Liver (tissue), 8 donors: ENCODE measurements at regions not wholly inside any gene's neighbourhood (a gene's known extent, or its start where the extent isn't known, plus 50 kb on each side); places are given as distances from the start of the nearest gene placed in this dataset.

ENCODE experiments used
- DNase-seq: peaks from one replicate; pipeline ENCODE4 v3.0.0-alpha.2; 2017; ENCODE audit warnings: low spot score
- H3K27ac ChIP-seq, 2 donors: one replicate each; pipeline ENCODE4 v1.7.0; 2013; ENCODE audit warnings: inconsistent platforms in 2 of 2, low read length in 2 of 2, control low read depth in 1 of 2, low read depth in 1 of 2, mild to moderate bottlenecking in 1 of 2
- H3K27me3 ChIP-seq, 4 donors: one replicate each; pipeline versions ENCODE4 v1.6.1 to v1.7.0; 2013; ENCODE audit warnings: low read length in 3 of 4, inconsistent platforms in 1 of 4, mild to moderate bottlenecking in 1 of 4, moderate library complexity in 1 of 4; ENCODE audit not compliant: control insufficient read depth in 4 of 4, insufficient read depth in 4 of 4
- H3K36me3 ChIP-seq, 4 donors: one replicate each; pipeline versions ENCODE4 v1.6.1 to v1.7.0; 2013; ENCODE audit warnings: low read length in 3 of 4, mild to moderate bottlenecking in 3 of 4, low read depth in 1 of 4, moderate library complexity in 1 of 4; ENCODE audit not compliant: control insufficient read depth in 4 of 4, insufficient read depth in 3 of 4
- H3K4me1 ChIP-seq, 4 donors: one replicate each; pipeline versions ENCODE4 v1.6.1 to v1.7.0; 2013; ENCODE audit warnings: low read length in 3 of 4, mild to moderate bottlenecking in 3 of 4, moderate library complexity in 1 of 4; ENCODE audit not compliant: control insufficient read depth in 4 of 4, insufficient read depth in 4 of 4
- H3K4me3 ChIP-seq, 3 donors: one replicate each; pipeline versions ENCODE4 v1.6.1 to v1.7.0; 2013; ENCODE audit warnings: low read length in 3 of 3, control low read depth in 1 of 3, low read depth in 1 of 3, mild to moderate bottlenecking in 1 of 3
- H3K9ac ChIP-seq, 2 donors: one replicate each; pipeline ENCODE4 v1.7.0; 2013; ENCODE audit warnings: low read length in 2 of 2, mild to moderate bottlenecking in 2 of 2, moderate library complexity in 2 of 2, control low read depth in 1 of 2, low read depth in 1 of 2
- H3K9me3 ChIP-seq, 4 donors: one replicate each; pipeline versions ENCODE4 v1.6.1 to v1.7.0; 2013; ENCODE audit warnings: low read length in 3 of 4; ENCODE audit not compliant: control insufficient read depth in 4 of 4
- EGR1 ChIP-seq, 2 donors: IDR thresholded peaks; 2 replicates each; pipeline ENCODE4 v1.6.1; 2016 to 2018; ENCODE audit warnings: antibody characterized with exemption in 2 of 2, low read depth in 2 of 2
- FOXA1 ChIP-seq: IDR thresholded peaks from 2 replicates; pipeline ENCODE4 v1.6.1; 2016; ENCODE audit warnings: antibody characterized with exemption
- GABPA ChIP-seq, 2 donors: IDR thresholded peaks in 1 of 2; conservative IDR thresholded peaks in 1 of 2; 2 replicates each; pipeline ENCODE4 v1.6.1; 2016; ENCODE audit warnings: antibody characterized with exemption in 2 of 2, mild to moderate bottlenecking in 1 of 2, moderate library complexity in 1 of 2
- HNF4A ChIP-seq, 2 donors: conservative IDR thresholded peaks; 2 replicates each; pipeline ENCODE4 v1.6.1; 2016; ENCODE audit warnings: antibody characterized with exemption in 2 of 2, mild to moderate bottlenecking in 2 of 2
- MAX ChIP-seq: IDR thresholded peaks from 2 replicates; pipeline ENCODE4 v1.6.1; 2016; ENCODE audit warnings: antibody characterized with exemption
- NR2F2 ChIP-seq: IDR thresholded peaks from 2 replicates; pipeline ENCODE4 v1.6.1; 2016; ENCODE audit warnings: antibody characterized with exemption
- RXRA ChIP-seq, 2 donors: IDR thresholded peaks; 2 replicates each; pipeline ENCODE4 v1.6.1; 2017 to 2018; ENCODE audit warnings: antibody characterized with exemption in 2 of 2, mild to moderate bottlenecking in 1 of 2
- TAF1 ChIP-seq: conservative IDR thresholded peaks from 2 replicates; pipeline ENCODE4 v1.6.1; 2016; ENCODE audit warnings: antibody characterized with exemption, mild to moderate bottlenecking
- YY1 ChIP-seq: IDR thresholded peaks from 2 replicates; pipeline ENCODE4 v1.6.1; 2016; ENCODE audit warnings: antibody characterized with exemption, mild to moderate bottlenecking
- ZBTB33 ChIP-seq: IDR thresholded peaks from 2 replicates; pipeline ENCODE4 v1.6.1; 2016; ENCODE audit warnings: antibody characterized with exemption
- WGBS: extraction: QIAGEN DNeasy Blood & Tissue Kit; methylation state at CpG from one replicate; pipeline ENCODE4 v1.1.7; 2013; 5-methylcytosine and 5-hydroxymethylcytosine counted together
- TF ChIP-seq, protein P1 (sequence below): fragments of 150-350 bp; IDR thresholded peaks from 2 replicates; pipeline ENCODE4 v1.5.1; 2017; ENCODE audit warnings: improper control_type of control experiment, low read depth, low read length; ENCODE audit not compliant: missing input control
- TF ChIP-seq, protein P2 (sequence below): IDR thresholded peaks from 2 replicates; pipeline ENCODE4 v1.6.1; 2016; ENCODE audit warnings: antibody characterized with exemption, mild to moderate bottlenecking
- donor health status: healthy.
- donor health status: healthy.
- donor health status: healthy.
- donor health status: healthy.
- donor health status: healthy.

DNA sequence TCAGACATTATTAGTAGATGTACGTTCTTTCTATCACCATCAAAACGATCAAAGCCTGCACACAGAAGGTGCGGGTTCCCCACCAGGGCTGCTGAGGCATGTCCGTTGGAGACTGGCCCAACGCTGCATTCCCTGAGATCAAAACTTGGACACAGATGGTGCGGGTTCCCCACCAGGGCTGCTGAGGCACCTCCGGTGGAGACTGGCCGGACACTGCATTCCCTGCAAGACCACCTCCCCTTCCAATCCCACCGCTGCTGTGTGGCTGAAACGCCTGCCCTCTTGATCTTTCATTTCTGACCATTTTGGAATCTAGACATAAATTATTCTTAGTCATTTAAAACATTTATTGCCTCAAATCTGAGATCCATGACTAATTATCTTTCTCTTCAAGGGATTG lies 254.2 kb upstream of the SALL3 start (continued):
- TF ChIP-seq, protein P1, sequence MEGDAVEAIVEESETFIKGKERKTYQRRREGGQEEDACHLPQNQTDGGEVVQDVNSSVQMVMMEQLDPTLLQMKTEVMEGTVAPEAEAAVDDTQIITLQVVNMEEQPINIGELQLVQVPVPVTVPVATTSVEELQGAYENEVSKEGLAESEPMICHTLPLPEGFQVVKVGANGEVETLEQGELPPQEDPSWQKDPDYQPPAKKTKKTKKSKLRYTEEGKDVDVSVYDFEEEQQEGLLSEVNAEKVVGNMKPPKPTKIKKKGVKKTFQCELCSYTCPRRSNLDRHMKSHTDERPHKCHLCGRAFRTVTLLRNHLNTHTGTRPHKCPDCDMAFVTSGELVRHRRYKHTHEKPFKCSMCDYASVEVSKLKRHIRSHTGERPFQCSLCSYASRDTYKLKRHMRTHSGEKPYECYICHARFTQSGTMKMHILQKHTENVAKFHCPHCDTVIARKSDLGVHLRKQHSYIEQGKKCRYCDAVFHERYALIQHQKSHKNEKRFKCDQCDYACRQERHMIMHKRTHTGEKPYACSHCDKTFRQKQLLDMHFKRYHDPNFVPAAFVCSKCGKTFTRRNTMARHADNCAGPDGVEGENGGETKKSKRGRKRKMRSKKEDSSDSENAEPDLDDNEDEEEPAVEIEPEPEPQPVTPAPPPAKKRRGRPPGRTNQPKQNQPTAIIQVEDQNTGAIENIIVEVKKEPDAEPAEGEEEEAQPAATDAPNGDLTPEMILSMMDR = no peak
- no peak for TF ChIP-seq TAF1

DNA sequence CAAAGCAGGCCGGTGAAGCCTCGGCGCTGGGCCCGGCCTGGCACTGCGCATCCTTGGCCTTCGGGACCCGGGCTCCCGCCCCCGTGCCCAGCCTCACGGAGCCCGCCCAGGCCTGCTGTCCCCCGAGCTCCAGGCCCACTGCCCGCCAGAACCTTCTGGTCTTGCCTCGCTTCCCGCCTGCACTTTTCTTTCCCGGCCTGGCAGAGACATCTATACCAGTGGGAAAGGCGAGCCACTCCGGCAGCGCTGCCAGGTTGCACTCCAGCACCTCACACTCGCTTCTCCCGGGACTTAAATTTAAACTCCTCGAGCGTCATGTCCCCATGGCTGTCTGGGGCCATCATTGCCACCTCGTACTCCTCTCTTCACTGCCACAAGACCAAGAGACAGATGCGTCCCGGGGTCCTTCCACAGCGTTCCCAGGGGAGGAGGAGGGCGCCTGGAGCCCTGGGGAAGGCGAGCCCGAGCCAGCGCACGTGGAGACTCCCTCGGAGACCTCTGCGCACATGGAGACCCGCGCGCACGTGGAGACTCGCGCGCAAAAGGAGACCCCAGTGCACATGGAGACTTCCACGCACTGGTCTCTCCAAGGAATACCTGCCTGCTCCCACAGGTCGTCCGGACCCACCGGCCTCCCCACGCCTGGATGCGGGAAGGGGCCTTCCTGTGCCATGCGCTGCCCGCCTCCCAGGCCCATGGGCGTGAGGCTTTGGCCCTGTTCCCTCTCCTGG lies 253.1 kb upstream of the SALL3 start:
- no peaks in the 10 kb centered on the region for H3K36me3 ChIP-seq
- no peak for DNase-seq
- 89% methylated on average over 50 of the region's 50 CpGs for WGBS
- H3K27me3 ChIP-seq = peaks cover 0 to 3% (median 0%) of the 10 kb centered on the region in 4 donors
- TF ChIP-seq FOXA1 (no peak), GABPA (IDR thresholded peaks at IDR 0.05 in 1 of 2, conservative IDR thresholded peaks at IDR 0.05 in 1 of 2) (no peak), TAF1 (no peak), ZBTB33 (no peak), YY1 (no peak)
- no peaks in the 10 kb centered on the region for H3K9me3 ChIP-seq
- no peak overlapping the region for H3K4me3 ChIP-seq
- H3K4me1 ChIP-seq = no peaks in the 10 kb centered on the region
- H3K27ac ChIP-seq = no peak overlapping the region
- no peak overlapping the region for H3K9ac ChIP-seq

GRCh38 chr18:78727057-78727739 lies 252.4 kb upstream of the SALL3 start:
- WGBS = 90% methylated on average over 25 of the region's 25 CpGs
- no peaks in the 10 kb centered on the region for H3K9me3 ChIP-seq
- no peak for DNase-seq
- H3K27me3 ChIP-seq = no peaks in the 10 kb centered on the region
- no peak overlapping the region for H3K4me3 ChIP-seq
- H3K4me1 ChIP-seq = no peaks in the 10 kb centered on the region
- no peaks in the 10 kb centered on the region for H3K36me3 ChIP-seq
- H3K27ac ChIP-seq = no peak overlapping the region
- TF ChIP-seq HNF4A (conservative IDR thresholded peaks at IDR 0.05) = no peak
- TF ChIP-seq RXRA (IDR thresholded peaks at IDR 0.05) = no peak
- TF ChIP-seq MAX = no peak
- no peak for TF ChIP-seq EGR1 (IDR thresholded peaks at IDR 0.05; ENCODE audit: low read depth in 2 of 2)
- TF ChIP-seq GABPA (IDR thresholded peaks at IDR 0.05 in 1 of 2, conservative IDR thresholded peaks at IDR 0.05 in 1 of 2) = no peak
- TF ChIP-seq FOXA1 = no peak
- TF ChIP-seq, protein P2, sequence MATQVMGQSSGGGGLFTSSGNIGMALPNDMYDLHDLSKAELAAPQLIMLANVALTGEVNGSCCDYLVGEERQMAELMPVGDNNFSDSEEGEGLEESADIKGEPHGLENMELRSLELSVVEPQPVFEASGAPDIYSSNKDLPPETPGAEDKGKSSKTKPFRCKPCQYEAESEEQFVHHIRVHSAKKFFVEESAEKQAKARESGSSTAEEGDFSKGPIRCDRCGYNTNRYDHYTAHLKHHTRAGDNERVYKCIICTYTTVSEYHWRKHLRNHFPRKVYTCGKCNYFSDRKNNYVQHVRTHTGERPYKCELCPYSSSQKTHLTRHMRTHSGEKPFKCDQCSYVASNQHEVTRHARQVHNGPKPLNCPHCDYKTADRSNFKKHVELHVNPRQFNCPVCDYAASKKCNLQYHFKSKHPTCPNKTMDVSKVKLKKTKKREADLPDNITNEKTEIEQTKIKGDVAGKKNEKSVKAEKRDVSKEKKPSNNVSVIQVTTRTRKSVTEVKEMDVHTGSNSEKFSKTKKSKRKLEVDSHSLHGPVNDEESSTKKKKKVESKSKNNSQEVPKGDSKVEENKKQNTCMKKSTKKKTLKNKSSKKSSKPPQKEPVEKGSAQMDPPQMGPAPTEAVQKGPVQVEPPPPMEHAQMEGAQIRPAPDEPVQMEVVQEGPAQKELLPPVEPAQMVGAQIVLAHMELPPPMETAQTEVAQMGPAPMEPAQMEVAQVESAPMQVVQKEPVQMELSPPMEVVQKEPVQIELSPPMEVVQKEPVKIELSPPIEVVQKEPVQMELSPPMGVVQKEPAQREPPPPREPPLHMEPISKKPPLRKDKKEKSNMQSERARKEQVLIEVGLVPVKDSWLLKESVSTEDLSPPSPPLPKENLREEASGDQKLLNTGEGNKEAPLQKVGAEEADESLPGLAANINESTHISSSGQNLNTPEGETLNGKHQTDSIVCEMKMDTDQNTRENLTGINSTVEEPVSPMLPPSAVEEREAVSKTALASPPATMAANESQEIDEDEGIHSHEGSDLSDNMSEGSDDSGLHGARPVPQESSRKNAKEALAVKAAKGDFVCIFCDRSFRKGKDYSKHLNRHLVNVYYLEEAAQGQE = no peak
- no peak for TF ChIP-seq NR2F2
- TF ChIP-seq TAF1 = no peak
- TF ChIP-seq, protein P1 = no peak
- H3K9ac ChIP-seq = no peak overlapping the region
